HFF-Myc (cell line): ENCODE measurements at regions not wholly inside any gene's neighbourhood (a gene's known extent, or its start where the extent isn't known, plus 50 kb on each side); places are given as distances from the start of the nearest gene placed in this dataset.
A peak's percentile ranks its signal among the peaks of the same experiment; 100 is the strongest.

ENCODE experiments used
- DNase-seq: peaks from one replicate; pipeline ENCODE4 v3.0.0-alpha.2; 2011; ENCODE audit warnings: low read depth; ENCODE audit errors: extremely low read depth
- H3K4me3 ChIP-seq: replicated peaks from 2 replicates; pipeline ENCODE4 v1.5.1; 2011; ENCODE audit warnings: low read depth, mild to moderate bottlenecking, control low read depth, low read length
- TF ChIP-seq, protein P1 (sequence below): IDR thresholded peaks from 2 replicates; pipeline ENCODE4 v1.5.1; 2012; ENCODE audit warnings: mild to moderate bottlenecking, low read depth, low read length, control low read depth; ENCODE audit errors: missing control alignments

DNA sequence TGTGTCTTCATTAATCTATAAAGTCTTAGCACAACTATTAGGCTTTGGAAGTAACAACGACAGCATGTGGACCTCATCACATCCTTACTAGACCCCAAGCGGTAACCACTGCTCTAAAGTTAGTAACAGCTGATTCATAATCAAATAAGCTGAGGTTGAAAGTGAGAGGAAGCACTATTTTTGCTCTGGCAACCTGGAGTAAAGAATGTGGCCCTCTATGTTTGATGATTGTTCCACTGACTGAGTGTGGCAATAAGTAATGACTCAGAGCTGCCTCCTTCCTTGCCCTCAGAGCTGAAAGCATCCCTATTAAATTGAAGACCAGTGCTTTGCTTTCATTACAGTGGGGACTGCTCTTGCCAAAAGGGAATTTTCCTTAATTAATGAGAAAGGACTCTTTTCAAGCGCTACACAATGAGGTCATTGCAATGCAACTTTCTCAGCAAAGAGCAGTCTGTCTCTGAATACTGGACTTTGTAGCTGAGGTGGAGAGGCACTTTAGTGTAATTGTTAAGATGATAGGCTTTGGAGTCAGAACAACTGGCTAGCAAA lies 906.1 kb upstream of the RAG2 start:
- TF ChIP-seq, protein P1, sequence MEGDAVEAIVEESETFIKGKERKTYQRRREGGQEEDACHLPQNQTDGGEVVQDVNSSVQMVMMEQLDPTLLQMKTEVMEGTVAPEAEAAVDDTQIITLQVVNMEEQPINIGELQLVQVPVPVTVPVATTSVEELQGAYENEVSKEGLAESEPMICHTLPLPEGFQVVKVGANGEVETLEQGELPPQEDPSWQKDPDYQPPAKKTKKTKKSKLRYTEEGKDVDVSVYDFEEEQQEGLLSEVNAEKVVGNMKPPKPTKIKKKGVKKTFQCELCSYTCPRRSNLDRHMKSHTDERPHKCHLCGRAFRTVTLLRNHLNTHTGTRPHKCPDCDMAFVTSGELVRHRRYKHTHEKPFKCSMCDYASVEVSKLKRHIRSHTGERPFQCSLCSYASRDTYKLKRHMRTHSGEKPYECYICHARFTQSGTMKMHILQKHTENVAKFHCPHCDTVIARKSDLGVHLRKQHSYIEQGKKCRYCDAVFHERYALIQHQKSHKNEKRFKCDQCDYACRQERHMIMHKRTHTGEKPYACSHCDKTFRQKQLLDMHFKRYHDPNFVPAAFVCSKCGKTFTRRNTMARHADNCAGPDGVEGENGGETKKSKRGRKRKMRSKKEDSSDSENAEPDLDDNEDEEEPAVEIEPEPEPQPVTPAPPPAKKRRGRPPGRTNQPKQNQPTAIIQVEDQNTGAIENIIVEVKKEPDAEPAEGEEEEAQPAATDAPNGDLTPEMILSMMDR, result no peak
- no peak overlapping the region for H3K4me3 ChIP-seq
- peak; percentile 32 for DNase-seq

DNA sequence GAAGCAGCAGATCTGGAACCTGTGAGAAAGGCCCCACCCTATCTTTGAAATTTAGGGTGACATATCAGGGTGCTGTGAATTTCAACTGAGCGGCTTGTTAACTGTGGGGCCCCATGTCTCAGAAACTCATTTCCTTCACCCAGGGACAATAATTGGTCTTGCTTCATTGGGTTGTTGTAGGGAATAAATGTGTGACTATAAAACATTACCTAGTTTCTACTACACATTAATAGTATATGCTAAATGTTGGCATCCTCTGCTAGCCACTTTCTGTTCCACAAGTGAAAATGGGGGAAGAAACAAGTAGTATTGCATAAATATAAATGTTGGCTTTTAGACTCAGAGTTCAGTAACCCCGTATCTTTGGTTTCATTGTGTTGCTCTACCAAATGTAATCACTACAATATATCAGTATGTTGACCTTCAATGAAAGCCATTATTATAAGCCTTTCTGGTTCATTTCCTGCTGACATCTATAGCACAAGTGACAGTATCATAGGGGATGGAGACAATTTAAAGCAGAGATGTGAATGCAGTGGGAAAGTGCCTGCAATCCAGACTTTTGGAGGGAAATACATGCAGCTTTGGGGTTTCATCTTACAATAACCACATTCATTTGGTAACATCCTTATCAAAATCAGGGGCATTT lies 905.5 kb upstream of the RAG2 start:
- TF ChIP-seq, protein P1, result no peak
- no peak overlapping the region for H3K4me3 ChIP-seq
- DNase-seq, result no peak

DNA sequence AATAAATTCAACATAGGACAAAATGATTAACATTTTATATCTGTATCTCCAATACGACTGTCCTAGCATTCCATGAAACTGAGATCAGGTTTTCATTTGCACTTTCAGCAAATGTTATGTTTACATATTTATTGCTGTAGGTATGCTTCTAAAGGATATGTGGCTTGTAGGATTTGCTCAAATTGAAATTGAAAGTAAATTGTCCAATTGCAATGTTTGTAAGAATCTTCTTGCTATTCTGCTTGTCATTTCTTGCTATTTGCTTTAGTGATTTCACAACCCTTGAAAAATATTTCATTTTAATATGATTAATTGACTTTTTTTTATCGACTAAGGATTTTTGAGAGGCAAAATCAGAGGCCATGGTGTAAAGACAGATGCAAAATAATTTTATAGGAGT lies 904.2 kb upstream of the RAG2 start:
- TF ChIP-seq, protein P1, result no peak
- no peak for DNase-seq
- no peak overlapping the region for H3K4me3 ChIP-seq

DNA sequence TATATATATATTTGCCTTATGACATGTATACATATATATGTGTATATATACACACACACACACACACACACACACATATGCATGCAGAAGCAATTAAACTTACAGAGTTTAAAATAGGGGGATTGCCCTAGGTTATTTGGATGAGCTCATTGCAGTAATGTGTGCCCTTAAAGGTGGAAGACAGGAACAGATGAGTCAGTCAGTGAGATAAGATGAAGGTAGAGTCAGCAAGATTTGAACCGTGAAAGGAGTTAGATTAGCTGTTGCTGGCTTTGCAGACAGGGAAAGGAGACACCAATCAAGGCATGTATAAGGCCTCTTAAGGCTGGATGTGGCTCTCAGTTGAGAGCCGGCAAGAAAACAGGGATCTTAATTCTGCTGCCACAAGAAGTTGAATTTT lies 902.4 kb upstream of the RAG2 start:
- no peak for DNase-seq
- H3K4me3 ChIP-seq, result no peak overlapping the region
- TF ChIP-seq, protein P1, result no peak

DNA sequence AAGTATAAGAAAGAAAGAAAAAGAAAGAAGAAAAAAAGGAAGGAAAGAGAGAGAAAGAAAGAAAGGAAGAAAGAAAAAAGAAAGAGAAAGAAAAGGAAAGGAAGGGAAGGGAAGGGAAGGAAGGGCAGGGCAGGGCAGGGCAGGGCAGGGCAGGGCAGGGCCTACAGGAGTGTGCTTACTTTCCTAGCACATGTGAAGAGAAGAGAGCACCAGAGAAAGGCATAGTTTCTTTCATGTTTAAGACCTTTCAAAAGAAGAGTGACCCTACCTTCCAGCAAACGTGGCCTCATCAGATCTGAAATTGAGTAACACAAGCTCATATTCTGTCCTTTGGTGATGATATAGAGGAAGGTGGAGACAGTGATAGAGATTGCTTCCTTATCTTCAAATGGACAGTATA lies 899.3 kb upstream of the RAG2 start:
- TF ChIP-seq, protein P1, result no peak
- DNase-seq, result no peak
- no peak overlapping the region for H3K4me3 ChIP-seq

DNA sequence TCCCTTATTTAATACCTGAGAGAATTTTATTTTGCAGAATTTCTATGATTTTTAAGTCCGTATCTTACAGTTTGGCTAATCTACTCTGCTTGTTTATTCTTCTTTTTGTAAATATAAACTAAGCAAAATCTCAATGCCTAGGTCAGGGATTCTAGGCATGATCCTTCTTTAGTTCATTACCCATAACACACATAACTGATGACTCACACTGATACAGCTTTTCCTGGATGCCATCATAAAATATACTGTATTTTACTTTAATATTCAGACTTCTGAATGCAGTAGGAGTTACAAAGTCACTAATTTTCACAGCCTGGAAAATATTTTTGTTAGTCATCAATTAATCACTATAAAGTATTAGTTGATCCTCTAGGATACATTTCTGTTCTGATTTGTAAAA lies 898.2 kb upstream of the RAG2 start:
- TF ChIP-seq, protein P1, result no peak
- no peak overlapping the region for H3K4me3 ChIP-seq
- DNase-seq, result no peak

DNA sequence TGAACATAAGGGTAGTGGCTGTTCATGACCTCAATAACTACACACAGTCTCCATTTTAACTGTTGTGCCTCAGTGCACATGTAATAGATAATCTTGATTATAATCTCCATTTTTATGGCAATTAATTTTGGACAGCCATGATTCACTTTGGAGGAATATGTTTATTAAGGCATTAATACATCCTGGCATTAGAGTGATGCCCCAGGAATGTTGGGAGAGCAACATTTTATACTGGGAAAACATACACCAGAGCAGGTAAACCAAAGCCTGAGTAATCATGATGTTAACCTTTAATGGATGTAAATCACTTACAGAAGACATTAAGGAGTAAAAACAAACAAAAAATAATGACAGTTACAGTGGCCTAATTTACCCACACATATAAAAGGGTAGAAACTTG lies 886.3 kb upstream of the RAG2 start:
- DNase-seq, result no peak
- TF ChIP-seq, protein P1, result no peak
- no peak overlapping the region for H3K4me3 ChIP-seq
